Fibroblast of skin of left biceps (primary cell): ENCODE measurements at regions not wholly inside any gene's neighbourhood (a gene's known extent, or its start where the extent isn't known, plus 50 kb on each side); places are given as distances from the start of the nearest gene placed in this dataset.

Experiments used
- DNase-seq, 2 experiments: peaks; one replicate each; pipeline ENCODE4 v3.0.0-alpha.2; 2013; ENCODE audit warnings: low read depth in 2 of 2

DNA sequence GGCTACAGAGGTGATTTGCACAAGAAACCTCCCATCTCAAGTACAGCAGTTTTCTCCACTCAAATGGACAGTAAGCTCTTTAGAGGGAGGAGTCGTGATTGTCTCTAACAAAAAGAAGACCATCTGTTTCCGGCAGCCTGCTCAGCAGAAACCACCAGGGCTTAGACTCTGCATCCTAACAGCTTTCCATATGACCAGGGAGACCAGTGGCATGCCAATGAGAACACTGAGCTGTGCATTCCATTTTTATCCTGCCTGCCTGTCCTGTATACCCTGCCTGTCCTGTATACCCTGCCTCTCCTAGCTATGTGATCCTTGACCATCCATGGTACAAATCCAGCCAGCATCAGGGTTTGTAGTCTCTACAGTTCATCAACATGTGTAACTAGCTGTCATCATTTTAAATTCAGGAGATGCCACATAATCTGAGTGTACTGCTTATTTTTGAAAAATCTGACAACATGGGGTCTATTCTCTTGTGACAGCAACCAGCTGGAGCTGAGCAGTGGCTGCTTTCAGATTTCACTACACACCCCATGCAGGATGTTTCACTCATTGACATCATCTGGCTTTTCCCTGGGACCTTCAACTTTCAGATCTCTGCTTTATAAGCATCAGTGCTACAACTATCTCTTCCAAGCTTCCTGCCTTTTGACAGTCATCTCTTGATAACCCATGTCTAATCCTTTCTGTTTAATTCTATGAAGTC, 50.5 kb upstream of the POU2AF2 start:
- DNase-seq: no peak

DNA sequence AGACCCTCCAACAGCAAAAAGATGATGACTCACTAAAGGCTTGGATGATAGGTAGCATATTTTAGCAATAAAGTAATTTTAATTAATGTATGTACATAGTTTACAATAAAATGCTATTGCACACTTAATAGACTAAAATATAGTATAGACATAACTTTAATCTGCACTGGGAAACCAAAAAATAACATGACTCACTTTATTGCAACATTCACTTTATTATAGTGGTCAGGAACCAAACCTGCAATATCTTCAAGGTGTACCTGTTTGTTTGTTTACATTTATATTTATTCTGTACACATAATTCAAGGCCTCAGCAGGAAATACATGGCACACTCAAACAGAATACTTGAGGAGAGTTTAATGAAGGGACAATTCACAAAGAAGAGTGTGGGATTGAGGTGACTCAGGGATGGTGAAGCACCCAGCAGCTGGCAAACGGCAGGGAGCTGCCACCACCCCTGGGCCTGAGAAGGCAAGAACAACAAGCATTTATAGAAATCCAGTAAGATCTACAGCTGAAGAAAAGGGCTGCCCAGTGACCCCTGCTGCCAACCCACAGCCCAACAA, 51.5 kb upstream of the POU2AF2 start:
- DNase-seq: no peak

DNA sequence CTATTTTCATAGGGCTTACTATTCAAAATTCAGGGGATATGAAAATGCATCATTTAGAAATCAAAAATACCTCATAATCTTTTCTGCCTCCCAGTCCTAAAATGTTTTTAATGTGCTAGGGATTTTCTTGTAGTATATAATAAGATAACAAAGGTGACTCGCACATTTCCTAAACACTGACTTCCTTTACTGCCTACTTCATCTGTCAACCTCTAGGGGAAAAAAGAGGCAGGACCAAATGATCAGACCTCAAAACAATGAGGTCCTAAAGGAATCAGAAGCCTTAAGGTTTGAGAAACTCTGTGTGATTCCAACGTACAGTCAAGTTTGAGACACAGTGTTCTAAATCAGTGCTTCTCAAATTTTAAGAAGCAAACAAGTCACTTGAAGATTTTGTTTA, 56.1 kb upstream of the POU2AF2 start:
- no peak for DNase-seq

DNA sequence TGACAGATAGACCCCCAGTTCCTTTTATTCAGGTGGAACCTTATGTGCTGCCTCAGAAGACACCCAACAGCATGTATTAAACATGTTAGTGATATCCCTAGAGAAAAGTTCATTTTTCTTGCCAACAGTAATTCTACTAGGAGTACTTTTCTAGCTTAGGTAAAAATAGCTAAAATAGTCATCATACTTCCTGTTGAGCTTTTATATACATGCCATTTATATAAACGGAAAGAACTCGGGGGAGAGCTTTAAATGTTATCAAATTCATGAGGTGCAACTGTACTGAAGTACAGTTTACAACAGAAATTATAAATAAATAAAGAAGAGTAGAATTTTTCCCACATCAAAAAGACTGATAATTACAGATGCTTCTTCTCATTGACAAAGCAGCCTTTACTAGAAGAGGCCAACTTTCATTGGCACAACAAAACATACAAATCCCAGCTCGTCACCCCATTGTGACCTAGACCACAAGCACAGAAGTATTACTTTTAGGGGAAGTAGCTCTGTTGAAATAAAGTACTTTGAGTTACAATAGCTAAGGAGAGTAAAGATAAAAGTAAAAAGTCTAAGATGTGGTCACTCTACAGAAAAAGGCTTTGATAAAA, 59.1 kb upstream of the POU2AF2 start:
- no peak for DNase-seq

DNA sequence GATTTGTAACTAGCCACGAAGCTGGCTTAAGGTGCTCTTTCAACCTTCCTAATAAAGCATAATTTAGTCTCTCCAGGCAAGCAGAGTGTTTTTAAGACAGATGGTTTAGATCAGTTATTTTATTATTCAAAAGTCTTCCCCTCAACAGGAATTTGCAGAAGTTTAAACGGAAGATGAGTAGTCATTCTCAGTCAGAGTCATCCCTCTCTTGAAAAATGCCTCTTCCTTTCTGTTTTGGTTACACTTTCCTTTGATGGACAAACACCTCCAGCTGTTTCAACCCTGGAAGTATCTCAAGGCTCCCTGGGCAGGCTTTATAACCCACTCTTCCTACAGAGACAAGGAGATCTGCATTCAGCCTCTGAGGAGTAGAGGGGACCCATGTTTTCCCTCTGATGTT, 60.3 kb upstream of the POU2AF2 start:
- DNase-seq: peak; percentile 28 to 40

DNA sequence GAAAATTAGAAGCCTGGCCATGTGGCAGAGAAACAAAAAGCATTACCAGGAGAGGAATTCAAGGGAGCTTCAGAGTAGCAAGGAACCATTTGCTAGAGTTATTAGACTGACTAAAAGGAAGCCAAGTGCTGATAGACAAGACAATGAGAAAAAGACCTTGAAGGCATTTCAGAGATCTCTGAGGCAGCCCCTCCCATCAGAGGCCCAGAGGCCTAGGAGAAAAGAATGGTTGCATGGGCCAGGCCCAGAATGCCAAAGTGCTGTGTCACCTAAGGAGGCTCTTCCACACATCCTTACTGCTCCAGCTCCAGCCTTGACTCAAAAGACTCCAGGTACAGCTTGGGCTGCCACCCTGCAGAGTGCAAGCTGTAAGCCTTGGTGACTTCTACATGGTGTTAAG, 61.8 kb upstream of the POU2AF2 start:
- no peak for DNase-seq

DNA sequence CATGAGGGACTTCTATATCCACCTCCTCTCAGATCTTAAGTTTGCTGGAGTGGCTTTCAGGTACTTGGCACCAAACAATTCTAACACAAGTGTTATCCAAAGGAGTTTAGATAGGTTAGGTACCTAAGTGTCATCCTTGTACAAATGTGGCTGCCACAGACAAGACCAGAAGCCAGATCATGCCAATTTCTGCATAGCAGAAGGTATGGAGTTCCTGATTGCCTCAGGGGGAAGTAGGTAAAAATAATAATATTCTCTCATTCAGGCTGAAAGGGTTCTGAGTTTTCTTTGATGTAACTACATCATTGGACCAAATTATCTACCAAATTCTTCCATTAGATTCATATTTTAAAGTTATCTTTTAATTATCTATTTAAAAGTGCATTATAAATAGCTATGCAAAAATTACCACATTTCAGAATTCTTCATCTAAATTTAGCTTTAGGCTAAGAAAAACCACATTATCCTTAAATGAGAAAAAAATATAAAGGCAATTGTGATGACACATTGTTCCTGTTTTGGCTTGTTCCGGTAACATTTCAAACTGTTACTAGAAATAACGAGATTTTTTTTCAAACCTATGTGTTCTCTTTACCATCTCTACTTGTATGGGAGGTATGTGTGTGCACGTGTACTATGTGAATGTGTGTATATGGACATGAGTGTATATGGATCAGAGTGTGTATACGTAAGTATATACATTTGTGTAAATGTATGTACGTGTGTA, 66.2 kb upstream of the POU2AF2 start:
- no peak for DNase-seq

DNA sequence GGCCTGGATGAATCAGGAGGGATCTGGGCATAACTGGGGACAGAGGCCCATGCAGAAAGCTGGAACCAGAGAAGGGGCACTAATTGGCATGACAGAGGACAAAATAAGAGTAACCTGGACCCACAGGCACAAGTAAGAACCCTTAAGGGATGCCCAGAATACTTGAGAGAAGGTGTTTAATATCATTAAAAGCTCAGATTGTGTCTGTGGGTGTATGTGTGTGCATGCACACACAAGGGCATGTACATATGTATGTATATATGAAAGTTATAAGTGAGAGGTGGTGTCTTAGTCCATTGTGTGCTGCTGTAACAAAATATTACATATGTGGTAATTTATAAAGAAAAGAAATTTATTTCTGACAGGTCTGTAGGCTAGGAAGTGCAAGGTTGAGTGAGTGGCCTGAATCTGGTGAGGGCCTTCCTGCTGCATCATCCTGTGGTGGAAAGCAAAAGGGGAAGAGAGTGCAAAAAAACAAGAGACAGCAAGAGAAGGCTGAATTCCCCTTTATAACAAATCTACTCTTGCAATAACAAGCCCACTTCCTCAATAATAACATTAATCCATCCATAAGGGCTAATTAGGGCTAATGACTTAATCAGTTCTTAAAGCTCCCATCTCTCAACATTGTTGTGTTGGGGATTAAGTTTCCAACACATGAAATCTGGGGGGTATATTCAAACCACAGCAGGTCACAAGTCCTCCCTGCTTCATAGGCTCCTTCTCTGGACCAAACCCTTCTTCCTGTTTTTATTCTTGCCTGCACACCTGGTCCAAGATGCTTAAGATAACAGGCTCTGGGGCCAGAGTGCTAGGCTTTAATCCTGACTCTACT, 68.3 kb upstream of the POU2AF2 start:
- no peak for DNase-seq

DNA sequence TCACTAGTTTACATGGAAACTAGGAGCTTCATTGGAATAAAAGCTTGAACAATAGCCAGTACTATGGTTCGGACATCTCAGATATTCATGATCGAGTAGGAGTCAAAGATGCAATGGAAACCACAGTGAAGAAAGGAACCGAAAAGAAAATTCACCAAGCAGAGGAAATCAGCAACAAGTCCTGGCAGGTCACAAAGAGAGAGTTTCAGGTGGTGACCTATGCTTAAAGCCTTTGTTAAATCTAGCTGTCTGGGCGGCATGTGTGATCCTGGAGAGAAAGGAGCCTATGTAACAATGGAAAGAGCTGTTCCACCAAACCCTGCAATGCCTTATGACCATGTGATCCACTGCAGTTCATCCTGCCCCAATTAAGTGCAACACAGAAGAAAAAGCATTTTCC, 68.9 kb upstream of the POU2AF2 start:
- DNase-seq: no peak

DNA sequence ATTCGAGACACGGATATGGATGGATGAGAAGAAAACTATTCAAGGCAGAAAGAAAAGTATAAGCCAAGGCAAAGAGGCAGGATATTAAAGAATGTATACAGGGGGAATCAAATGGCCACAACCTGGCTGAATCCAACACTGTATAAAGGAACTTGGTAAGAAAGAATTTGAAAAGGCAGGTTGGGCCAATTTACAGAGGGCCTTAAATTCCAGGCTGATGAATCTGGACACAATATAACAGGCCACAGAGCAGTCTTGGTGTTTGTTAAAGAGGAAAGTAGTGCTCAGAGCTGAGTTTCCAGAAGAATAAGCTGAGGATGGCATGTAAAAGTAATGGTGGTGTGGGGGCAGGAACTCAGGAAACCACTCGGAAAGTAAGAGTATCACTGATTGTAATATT, 72.3 kb upstream of the POU2AF2 start:
- no peak for DNase-seq

DNA sequence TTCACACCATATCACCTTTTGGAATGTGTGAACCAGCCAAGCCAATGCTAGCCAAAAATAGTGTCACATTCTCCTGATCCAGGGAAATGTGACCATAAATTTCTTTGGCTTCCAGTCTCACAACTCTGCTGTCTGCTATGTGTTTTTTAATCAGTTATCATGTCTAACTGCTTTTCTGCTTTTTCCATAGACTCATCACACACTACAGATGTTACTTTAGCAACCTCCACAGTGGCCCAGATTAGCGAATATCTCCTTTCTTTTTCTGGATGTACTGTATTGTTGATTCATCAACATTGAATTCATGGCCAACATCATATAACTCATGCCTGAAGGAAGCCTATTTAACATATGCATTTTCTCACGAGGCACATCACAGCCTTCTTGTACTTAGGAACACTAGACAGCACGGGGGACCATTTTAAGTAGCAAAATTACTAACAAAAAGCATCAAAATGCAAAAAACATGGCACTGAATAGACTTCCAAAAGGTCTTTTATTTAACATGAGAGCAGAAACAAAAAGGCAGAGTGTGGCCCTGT, 73.1 kb upstream of the POU2AF2 start:
- no peak for DNase-seq

DNA sequence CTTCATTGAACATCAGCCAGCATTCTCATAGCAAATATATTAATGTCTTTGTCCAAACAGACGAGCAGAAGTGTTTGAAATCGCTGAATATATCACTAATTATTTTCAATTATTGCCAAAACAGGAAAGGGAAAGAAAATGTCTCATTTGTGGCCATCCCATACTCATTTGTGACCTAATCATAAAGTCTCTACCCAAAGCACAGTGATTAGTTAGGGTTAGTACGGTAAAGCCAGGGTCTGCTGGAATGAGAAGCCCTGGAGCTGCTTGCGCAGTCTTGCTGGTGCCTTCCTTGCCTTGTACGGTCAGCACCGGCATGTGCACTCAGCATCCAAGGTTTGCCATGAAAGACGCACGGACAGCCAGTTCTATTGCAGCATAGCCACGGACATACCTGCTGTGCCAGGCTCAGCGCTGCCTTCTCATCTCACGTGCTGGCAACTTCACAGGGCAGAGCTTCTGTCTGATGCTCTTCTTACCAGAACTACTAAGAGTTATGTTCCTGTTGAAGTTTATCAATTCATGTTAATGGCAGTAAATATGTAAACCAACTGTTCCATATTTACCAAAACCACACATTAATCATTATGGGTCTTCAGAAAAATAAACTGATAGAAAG, 74.7 kb upstream of the POU2AF2 start:
- no peak for DNase-seq

DNA sequence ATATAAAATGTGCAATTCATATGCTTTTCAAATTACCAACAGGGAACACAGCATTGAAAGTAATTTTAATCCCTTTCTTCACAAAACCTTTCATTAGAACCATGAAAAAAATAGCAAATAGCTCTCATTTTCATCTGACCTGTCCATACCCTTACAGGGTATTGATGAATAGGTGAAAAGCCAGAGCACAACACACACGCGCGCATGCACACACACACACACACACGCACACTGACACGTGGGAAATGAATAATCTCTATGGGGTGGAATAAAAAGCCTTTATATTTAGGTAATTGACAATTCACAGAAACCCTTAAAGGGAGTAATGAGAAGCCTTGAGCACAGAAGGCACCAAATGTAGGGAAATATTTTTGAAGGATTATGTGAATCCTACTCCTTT, 76.2 kb upstream of the POU2AF2 start:
- DNase-seq: no peak

DNA sequence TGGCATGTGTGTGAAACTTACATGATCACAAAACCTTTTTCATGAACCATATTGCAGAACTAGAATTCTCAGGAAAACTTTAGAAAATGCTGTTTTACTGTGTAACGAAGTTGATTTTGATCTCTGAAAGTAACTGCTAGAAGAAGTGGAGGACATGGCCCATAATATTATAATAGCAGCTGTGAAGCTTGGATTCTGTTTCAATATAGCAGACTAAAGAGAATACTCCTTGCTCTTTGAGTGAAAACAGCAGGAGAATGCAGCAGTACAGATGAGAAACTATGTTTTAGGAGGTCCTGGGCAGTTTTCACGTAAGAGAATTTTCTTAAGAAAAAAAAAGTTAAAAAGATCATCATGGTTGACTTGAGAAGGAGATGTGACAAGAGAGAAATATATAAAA, 76.7 kb upstream of the POU2AF2 start:
- no peak for DNase-seq

DNA sequence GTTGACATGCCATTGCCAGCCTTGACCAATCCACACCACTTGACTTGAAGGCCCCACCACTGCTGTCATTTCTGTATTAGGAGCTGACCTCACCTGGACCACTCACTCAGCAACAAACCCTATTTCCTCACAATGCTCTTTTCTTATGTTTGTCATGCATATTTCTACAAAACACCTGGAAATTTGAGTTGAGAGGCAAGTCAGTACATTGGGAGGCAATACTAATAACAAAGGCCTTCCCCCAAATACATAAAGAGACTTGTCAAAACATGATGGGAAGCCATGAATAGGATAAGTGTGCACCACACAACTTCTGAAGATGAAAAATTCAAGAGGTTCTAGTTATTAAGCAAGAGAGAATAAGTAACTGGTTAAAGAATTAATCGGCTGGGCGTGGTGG, 77.9 kb upstream of the POU2AF2 start:
- no peak for DNase-seq

DNA sequence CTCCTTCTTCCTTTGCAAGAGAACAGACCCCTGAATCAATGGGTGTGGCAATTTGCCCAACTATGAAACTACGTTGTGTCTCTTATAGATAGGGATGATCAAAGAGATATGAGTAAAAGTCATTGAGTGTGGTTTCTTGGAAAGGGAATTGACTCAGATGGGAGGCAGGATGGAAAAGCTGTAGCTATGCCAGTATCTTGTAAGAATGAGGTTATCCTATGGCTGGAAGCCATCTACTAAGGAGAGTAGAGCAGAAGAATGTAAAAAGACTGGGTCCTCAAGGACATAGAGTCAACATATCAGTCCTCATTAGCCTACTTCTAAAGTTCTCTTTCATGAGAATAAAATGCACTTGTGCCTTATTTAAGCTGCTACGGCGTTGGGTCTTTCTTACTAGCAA, 78.9 kb upstream of the POU2AF2 start:
- no peak for DNase-seq

DNA sequence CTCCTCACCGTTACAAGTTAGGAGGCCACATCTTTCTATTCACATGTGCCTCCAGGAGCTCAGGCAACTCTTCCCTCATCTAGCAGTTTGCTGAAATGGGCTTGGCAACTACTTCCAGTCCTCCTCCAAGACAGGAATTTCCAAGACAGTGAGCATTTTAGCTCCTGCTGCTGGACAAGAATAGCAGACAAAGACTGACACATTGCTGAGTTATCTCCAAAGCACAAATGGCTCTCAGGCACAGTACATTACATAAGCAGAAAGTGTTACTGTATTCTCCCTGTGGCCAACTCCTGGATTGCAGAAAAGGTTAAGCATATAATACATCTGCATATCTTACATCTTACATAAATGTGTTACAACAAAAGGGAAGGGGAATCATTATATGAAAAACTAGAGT, 83.2 kb upstream of the POU2AF2 start:
- DNase-seq: no peak

DNA sequence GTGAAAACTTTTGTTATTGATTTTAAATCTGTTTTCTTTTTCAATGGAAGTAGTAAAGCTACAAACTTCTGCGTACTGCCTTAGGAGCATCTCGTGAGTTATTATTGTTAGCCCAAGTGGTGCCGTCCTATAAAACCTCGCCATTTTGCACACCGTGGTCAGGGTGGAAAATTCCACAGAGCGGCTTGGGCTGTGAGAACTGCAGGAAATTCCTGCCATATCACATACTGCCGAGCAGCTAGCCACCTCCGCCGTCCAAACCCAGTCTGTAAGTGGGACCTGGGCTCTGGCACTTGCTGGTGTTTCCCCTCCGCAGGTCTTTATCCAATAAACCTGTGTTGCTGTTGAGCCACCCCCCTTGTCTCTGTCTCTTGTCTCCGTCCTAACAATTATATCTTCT, 88.0 kb upstream of the POU2AF2 start:
- no peak for DNase-seq

DNA sequence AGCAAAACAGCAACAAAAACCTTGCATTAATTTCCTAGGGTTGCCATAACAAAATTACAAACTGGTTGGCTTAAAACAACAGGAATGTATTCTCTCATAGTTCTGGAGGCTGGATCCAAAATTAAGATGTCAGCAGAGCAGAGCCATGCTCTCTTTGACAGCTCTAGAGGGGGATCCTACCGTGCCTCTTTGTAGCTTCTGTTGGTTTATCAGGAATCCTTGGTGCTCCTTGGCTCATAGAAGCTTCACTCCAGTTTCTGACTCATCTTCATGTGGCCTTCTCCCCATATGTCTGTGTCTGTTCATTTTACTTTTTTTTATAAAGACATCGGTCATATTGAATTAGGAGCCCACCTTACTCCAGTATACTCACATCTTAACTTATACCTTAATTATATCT, 90.5 kb upstream of the POU2AF2 start:
- DNase-seq: no peak

DNA sequence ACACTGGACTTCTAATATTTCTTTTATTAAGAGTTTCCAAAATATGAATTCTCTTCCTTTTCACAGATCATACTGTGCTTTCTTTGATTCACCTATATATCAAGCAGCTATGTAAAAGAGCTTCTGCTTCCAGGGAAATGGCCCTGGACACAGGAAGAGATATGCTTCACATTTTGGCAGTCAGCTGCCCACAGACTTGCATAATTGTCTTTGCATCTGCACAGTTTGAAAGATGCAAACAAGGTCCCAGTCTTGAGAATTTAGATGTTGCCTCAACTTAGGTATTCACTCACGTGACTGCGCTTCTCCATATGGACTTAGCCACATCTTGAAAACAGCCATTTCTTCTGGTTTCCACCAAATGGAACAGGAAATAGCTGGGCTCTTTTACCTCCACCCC, 92.3 kb upstream of the POU2AF2 start:
- DNase-seq: no peak

DNA sequence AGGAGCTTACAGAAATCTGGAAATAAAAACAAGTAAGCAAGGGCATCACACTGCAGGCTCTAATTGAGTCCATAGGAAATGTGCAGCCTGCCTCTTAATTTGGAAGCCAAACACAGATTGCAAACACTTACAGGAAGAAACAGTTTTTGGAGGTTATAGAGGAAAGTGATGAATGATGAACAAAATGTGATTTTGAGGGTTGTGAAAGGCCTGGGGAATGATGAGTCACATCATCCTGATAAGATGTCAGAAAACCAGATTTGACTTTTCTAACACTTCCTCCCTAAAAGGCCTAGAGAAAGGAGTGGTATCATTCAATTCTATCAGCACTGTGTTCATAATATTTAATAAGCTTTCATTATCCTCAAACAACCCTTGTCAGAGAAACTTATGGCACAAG, 96.6 kb upstream of the POU2AF2 start:
- no peak for DNase-seq
